GM12873 (cell line): ENCODE measurements at regions not wholly inside any gene's neighbourhood (a gene's known extent, or its start where the extent isn't known, plus 50 kb on each side); places are given as distances from the start of the nearest gene placed in this dataset.

Experiments
- CTCF ChIP-seq: IDR thresholded peaks from 2 replicates; pipeline ENCODE4 v1.5.1; 2012; ENCODE audit warnings: low read depth, mild to moderate bottlenecking, moderate library complexity, low read length, control low read depth; ENCODE audit not compliant: insufficient read depth; ENCODE audit errors: missing control alignments

GRCh38 chr12:105861227-105861626 is 277.5 kb downstream of the NUAK1 start:
- no peak for TF ChIP-seq CTCF

GRCh38 chr12:105862163-105862821 is 276.5 kb downstream of the NUAK1 start:
- TF ChIP-seq CTCF = no peak

GRCh38 chr12:105864316-105864715 is 274.4 kb downstream of the NUAK1 start:
- no peak for TF ChIP-seq CTCF

- TF ChIP-seq CTCF = no peak
Observed at GRCh38 chr12:105864901-105865300, 273.9 kb downstream of the NUAK1 start.

- no peak for TF ChIP-seq CTCF
Observed at GRCh38 chr12:105865886-105866285, 272.9 kb downstream of the NUAK1 start.

GRCh38 chr12:105874121-105874520 is 264.6 kb downstream of the NUAK1 start:
- TF ChIP-seq CTCF = no peak

GRCh38 chr12:105876396-105876927 is 262.3 kb downstream of the NUAK1 start:
- no peak for TF ChIP-seq CTCF
